UCSD-AML1 (cell line): ENCODE measurements at regions not wholly inside any gene's neighbourhood (a gene's known extent, or its start where the extent isn't known, plus 50 kb on each side); places are given as distances from the start of the nearest gene placed in this dataset.
A peak's percentile ranks its signal among the peaks of the same experiment; 100 is the strongest.
"Not testable (repeated sequence)": the region's sequence is repeated elsewhere in the genome, so short reads cannot be mapped to it uniquely, and the experiment has no call there.

Source experiments
- DNase-seq: peaks from one replicate; lab custom pipeline; 2025; ENCODE audit not compliant: unreplicated experiment; lab: John Stamatoyannopoulos, UW

DNA sequence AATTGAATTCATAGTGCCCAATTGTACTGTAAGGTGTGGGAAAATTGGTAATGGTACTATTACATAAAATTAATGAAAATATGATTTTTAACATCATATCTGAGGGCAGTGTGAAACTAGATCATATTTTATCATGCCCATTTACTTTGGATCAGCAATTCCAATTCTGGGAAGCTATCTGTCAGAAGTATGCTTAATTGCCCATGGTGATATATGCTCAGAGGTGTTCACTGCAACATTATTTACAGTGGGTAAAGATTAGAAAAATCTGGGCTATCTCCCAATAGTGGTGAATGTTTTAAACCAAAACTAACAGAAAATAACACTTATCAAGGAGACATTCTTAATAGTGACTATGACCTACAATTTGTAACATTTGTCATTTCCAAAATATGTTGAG lies 1260.0 kb downstream of the BRINP3 start:
- no peak for DNase-seq

DNA sequence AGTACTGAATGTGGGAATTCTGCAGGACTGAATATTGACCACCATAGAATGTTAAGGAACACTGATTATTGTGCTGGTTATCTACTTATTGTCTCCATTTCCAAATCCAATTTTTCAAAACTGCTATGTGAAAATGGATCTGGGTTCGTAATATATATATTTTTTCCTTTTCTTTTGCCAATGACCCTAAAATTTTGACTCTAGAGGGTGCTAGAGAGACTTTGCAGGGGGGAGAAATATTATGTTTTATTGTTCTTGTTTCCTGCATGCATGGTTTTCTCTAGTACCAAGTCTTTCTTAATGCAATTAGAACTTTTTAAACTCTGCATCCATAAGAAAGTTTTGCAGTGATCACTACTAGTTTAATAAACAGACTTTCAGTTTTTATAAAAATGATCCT lies 1256.9 kb downstream of the BRINP3 start:
- no peak for DNase-seq

GRCh38 chr1:189225794-189226145 lies 1251.9 kb downstream of the BRINP3 start:
- not testable (repeated sequence) for DNase-seq

GRCh38 chr1:189226779-189227178 lies 1250.9 kb downstream of the BRINP3 start:
- no peak for DNase-seq

GRCh38 chr1:189237008-189237407 lies 1240.7 kb downstream of the BRINP3 start:
- peak; percentile 1 for DNase-seq

GRCh38 chr1:189253601-189254350 lies 1223.9 kb downstream of the BRINP3 start:
- no peak for DNase-seq

DNA sequence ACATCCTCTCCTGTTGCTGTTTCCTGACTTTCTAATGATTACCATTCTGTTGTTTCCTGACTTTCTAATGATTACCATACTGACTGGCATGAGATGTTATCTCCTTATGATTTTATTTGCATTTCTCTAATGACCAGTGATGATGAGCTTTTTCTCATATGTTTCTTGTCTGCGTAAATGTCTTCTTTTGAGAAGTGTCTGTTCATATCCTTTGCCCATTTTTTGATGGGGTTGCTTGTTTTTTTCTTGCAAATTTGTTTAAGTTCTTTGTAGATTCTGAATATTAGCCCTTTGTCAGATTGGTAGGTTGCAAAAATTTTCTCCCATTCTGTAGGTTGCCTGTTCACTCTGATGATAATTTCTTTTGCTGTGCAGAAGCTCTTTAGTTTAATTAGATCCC lies 1216.5 kb downstream of the BRINP3 start:
- not testable (repeated sequence) for DNase-seq

DNA sequence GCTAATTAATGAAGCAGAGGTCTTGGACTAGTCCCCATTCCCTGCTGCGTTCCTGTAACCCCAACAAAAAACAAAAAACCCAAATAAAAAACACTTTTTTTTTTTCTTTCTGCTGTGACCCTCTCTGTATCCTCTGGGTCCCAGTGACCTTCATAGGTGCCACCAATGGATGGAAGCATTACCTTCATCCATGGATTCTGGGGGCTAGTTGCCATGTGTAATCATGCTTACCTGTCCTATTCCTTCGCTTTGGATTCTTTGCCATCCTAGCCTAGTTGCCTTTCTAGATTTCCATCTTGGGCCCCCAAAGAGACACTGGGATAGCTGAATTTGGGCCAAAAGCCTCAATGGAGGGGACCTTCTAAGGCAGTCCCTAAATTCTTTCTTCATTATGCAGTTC lies 1208.7 kb downstream of the BRINP3 start:
- DNase-seq = no peak

GRCh38 chr1:189274267-189274666 lies 1203.4 kb downstream of the BRINP3 start:
- no peak for DNase-seq

- DNase-seq = no peak
These were observed 1201.9 kb downstream of the BRINP3 start for GRCh38 chr1:189275796-189276195.

DNA sequence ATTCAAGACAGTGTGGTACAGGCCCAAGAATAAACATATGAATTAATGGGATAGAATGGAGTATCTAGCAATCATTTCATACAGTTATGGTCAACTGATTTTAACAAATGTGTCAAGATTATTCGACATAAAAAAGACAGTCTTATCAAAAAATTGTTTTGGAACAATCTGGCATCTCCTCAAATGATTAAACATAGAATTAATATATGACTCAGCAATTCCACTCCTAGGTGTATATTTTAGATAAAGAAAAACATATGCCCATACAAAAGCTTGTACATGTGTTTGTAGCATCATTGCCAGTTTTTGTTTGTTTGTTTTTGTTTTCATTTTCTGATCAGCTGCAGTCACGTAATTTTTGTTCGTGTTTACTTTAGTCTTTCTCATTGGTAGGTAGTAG lies 1188.3 kb downstream of the BRINP3 start:
- no peak for DNase-seq

DNA sequence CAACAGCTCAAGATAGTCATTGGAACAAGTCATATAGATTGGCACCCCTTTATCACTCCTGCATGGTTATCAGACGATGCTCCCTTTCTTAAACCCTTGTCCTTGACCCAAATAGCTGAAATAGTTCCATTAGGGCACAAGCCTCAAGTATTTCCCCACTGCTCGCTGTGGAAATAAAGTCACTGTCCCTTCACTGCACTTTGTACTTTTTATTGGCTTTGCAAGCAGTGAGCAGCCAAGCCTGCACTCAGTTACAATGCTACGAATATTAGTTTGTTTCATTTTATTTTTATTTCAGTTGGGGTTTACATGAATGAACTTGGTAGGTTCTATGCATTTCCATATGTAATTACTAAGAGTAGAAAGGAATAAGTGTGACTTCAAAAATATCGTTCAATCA lies 1176.4 kb downstream of the BRINP3 start:
- DNase-seq = no peak

DNA sequence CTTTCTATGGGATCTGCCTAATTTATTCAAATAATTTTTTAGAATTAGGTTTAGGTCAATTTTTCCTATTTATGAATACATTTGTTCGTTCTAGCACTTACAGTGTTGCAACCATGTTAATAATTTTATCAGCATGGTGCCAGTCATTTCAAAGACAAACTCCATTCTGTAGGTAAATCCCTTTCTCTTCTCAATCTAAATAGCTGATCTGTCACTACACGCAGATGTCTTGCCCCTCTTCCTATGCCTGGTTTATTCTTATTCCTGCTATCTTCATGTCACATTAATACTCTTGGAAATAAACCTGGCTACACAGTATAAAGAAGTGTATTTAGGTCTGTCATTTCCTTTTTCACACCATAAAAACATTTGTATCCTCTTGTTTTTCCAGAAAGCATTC lies 1172.4 kb downstream of the BRINP3 start:
- no peak for DNase-seq

GRCh38 chr1:189311915-189312314 lies 1165.7 kb downstream of the BRINP3 start:
- DNase-seq = no peak

GRCh38 chr1:189312499-189312898 lies 1165.2 kb downstream of the BRINP3 start:
- no peak for DNase-seq

- no peak for DNase-seq
These were observed 1164.2 kb downstream of the BRINP3 start for GRCh38 chr1:189313488-189313887.

GRCh38 chr1:189315035-189315901 lies 1162.4 kb downstream of the BRINP3 start:
- DNase-seq = no peak

DNA sequence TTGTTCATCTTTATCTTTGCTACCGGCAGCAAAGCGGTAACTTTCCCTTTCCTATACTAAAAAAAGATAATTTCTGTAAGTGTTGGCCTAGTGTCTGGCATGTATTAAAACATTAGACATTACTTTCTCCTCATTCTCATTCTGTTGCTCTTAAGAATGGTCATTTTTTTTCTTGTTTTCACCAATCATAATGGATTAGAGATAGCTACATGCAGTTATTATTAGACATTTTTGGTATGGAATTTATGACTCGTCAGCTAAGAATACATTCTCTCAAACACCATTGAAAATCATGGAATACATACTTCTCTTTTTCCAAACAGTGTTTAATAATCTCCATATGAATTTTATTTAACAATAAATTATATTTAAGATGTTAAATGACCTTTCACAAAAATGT lies 1154.6 kb downstream of the BRINP3 start:
- no peak for DNase-seq

DNA sequence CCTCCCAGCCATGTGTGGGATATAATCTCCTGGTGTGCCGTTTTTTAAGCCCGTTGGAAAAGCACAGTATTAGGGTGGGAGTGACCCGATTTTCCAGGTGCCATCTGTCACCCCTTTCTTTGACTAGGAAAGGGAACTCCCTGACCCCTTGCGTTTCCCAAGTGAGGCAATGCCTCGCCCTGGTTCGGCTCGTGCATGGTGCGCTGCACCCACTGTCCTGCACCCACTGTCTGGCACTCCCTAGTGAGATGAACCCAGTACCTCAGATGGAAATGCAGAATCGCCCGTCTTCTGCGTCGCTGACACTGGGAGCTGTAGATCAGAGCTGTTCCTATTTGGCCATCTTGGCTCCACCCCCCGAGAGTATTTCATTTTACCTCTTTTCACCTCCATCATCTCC lies 1146.6 kb downstream of the BRINP3 start:
- not testable (repeated sequence) for DNase-seq

DNA sequence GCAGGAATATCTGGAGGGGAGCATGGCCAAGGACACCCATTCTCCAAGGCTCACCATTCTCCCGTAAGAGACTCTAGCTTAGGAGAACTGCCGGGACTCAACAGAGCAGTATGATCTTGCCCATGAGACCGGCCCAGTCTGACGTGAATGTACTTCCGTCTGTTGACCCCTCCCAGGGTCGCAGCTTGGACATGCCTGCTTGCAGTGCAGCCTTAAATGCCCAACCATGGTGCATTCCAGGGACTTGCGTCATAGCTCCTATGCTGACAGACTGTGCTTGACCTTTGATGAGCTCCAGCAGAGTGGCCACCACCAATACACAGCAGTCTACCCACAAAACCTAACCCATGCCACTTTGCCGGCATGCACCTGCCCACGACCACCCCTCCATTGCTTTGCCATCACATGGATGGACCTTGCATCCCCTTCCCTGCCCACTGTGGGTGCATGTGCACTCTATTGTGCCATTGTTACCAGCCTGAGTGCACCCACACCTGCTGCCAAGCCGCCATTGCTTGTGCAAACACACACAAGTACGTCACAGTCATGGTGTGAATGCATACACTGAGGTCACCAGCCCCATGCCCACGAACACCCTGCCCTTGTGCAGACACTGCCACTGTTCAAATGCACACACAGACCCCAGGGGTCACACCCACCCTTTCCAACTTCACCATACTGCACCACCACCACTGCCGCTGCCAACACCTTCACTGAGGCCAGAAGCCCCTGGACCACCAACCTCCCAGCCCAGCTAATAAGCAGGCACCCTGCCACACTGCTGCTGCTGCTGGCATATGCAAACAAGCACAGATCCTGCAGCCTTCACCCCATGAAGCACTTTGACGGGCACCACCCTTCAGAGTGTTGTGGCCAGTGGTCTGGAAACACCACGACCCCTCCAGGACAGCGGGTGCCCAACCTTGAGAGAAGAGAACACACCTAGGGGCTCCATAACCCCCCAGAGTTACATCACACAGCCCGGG lies 1141.3 kb downstream of the BRINP3 start:
- no peak for DNase-seq

GRCh38 chr1:189349607-189350006 lies 1128.1 kb downstream of the BRINP3 start:
- DNase-seq = no peak
